LNCaP clone FGC (cell line): ENCODE measurements at regions not wholly inside any gene's neighbourhood (a gene's known extent, or its start where the extent isn't known, plus 50 kb on each side); places are given as distances from the start of the nearest gene placed in this dataset.

Source experiments
- DNase-seq: peaks from one replicate; pipeline ENCODE4 v3.0.0-alpha.2; 2011; ENCODE audit warnings: low read depth
- H3K4me3 ChIP-seq: 2 replicates; pipeline ENCODE4 v1.5.1; 2011; ENCODE audit warnings: mild to moderate bottlenecking, low read depth, low read length, control low read depth
- TF ChIP-seq, protein P1 (sequence below): IDR thresholded peaks from 2 replicates; pipeline ENCODE4 v1.5.1; 2012; ENCODE audit warnings: mild to moderate bottlenecking; ENCODE audit not compliant: control insufficient read depth, insufficient read depth; ENCODE audit errors: extremely low read depth

DNA sequence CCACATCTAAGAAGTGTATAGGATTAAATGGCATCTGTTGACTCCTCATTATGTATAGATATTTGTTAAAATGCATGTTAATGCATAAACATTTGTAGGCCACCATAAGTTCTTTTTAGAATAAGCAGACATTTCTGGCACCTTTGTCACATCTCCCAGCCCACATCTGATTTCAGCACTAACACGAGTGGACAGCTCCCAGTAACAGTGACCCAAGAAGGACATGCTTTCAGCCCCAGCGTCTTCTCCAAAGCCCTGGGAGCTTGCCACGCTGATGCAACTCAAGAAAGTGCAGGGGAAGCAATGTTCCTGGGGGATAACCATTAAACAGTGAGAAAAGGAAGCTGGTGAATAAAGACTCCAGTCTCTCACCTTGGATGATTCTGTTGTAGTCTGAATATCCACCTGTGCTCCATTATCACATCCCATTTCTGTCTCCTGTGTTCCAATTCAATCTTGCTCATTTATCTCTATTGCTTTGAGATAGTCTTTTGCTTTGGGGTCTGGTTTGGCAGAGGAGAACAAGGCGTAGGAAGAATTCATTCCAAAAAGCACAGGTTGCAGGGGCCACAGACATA lies 182.6 kb upstream of the THSD7B start:
- DNase-seq, result no peak
- no peak overlapping the region for H3K4me3 ChIP-seq
- TF ChIP-seq, protein P1, sequence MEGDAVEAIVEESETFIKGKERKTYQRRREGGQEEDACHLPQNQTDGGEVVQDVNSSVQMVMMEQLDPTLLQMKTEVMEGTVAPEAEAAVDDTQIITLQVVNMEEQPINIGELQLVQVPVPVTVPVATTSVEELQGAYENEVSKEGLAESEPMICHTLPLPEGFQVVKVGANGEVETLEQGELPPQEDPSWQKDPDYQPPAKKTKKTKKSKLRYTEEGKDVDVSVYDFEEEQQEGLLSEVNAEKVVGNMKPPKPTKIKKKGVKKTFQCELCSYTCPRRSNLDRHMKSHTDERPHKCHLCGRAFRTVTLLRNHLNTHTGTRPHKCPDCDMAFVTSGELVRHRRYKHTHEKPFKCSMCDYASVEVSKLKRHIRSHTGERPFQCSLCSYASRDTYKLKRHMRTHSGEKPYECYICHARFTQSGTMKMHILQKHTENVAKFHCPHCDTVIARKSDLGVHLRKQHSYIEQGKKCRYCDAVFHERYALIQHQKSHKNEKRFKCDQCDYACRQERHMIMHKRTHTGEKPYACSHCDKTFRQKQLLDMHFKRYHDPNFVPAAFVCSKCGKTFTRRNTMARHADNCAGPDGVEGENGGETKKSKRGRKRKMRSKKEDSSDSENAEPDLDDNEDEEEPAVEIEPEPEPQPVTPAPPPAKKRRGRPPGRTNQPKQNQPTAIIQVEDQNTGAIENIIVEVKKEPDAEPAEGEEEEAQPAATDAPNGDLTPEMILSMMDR, result no peak

DNA sequence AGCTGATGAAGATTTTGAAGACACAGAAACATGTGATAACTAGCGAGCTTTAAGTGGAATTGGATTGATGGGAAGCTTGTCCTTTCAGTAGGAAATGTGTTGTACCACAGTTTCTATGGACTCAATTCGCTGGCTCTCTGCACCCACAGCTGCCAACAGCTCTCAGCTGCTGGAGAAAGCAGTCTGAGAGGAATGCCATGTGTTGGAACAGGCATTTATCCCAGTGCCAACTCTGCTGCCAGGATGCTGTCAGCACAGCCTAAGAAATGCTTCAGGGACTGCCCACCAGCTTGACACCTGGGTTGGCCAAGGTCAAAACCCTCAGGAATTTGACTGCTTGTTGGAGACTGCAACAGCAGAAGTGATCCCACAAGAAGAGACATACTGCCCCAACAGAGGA lies 193.0 kb upstream of the THSD7B start:
- DNase-seq, result no peak
- TF ChIP-seq, protein P1, result no peak
- H3K4me3 ChIP-seq, result no peak overlapping the region

DNA sequence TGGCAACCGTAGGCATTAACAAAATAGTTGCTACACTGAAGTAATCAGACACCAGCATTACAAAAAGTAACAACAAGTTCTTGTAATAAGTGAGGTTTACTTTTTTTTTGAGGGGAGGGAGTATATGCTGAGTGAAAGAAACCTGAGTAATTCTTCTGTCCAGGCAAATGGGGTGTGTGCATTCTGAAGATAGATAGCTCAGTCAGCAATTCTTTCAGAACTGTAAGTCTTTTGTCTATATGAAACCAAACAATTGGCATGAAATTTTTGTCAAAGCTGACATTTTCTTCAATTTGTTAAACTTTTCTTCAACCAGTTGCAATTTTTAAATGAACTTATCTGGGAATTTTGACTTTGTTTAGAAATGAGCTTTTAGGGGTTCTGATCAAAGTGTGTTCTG lies 208.1 kb upstream of the THSD7B start:
- no peak overlapping the region for H3K4me3 ChIP-seq
- TF ChIP-seq, protein P1, result no peak
- DNase-seq, result no peak

DNA sequence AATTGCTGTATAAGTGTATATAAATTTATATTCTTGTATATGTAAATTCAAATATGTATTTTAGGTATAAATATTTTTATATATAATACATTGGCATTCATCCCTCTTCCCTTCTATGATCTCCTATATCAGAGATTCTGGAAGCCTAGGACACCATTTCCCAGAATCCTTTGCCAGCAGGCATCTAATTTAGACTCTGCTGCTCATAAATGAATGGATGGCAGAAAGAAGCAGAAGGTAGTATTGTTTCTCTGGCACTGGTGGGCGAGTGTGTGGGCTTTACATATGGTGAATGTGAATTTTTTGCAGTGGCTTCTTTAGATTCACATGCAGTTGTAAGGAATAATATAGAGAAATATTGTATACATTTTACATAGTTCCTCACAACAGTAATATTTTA lies 215.2 kb upstream of the THSD7B start:
- no peak for DNase-seq
- H3K4me3 ChIP-seq, result no peak overlapping the region
- TF ChIP-seq, protein P1, result no peak

DNA sequence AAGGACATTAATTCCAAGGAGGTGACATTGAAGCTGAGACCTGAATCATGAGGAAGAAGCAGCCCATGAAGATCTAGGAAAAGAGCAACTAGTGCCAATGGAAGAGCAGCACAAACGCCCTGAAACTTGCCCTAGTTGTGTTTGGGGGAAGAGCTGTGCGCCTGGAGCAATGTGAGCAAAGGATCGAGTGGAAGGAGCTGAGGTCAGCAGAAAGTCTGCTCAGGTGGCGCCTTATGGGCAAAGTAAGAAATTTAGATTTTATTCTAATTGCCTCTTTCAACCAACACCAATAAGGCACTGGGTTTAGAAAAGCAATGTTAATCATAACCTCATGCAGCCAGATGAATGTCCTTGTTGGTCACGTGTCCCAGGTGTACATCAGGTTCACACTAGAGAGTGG lies 226.0 kb upstream of the THSD7B start:
- TF ChIP-seq, protein P1, result no peak
- DNase-seq, result no peak
- H3K4me3 ChIP-seq, result no peak overlapping the region

DNA sequence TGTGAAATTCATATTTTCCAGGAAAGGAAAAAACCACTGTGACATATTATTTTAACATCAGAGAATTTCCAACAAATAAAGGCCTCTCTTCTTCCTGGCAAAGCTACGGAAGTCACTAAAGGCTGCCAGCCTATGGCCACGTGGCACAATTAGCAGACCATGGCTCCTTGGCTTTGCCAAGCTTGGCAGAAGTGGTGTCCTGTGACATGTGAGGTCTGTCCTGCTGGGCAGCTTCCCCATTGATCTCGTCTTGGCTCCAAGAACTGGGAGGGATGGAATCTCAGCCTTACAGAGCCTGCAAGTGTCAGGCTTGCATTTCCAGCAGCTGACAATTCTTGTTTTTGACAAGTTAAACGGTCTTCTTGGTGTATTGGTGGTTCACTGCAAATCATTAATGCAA lies 226.9 kb upstream of the THSD7B start:
- DNase-seq, result no peak
- TF ChIP-seq, protein P1, result no peak
- H3K4me3 ChIP-seq, result no peak overlapping the region

DNA sequence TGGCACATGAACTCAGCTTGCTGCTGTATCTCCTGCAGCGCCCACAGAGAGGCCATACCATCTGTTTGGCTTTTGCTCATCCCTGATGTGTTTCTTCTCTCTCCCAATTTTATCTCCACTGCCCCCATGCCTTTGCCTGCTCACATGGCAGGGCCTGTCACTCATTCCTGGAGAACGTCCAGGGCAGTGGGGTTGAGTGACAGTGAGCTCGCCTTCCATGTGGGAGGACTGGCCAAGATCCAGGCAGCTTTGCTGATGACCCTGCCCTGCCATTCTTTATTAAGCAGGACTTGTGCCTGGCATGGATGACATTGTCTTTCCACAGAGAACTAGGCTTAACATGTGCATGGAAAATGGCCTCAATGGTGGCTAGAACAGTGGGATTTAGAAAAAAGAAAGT lies 230.5 kb upstream of the THSD7B start:
- no peak for DNase-seq
- TF ChIP-seq, protein P1, result no peak
- H3K4me3 ChIP-seq, result no peak overlapping the region
